GM21367 (cell line): ENCODE measurements at regions not wholly inside any gene's neighbourhood (a gene's known extent, or its start where the extent isn't known, plus 50 kb on each side); places are given as distances from the start of the nearest gene placed in this dataset.
"Not testable (repeated sequence)": the region's sequence is repeated elsewhere in the genome, so short reads cannot be mapped to it uniquely, and the experiment has no call there.

Source experiments
- ATAC-seq: cut with Tn5 transposase; IDR thresholded peaks from one replicate; pipeline ENCODE4 v1.9.1; 2021; ENCODE audit not compliant: unreplicated experiment

DNA sequence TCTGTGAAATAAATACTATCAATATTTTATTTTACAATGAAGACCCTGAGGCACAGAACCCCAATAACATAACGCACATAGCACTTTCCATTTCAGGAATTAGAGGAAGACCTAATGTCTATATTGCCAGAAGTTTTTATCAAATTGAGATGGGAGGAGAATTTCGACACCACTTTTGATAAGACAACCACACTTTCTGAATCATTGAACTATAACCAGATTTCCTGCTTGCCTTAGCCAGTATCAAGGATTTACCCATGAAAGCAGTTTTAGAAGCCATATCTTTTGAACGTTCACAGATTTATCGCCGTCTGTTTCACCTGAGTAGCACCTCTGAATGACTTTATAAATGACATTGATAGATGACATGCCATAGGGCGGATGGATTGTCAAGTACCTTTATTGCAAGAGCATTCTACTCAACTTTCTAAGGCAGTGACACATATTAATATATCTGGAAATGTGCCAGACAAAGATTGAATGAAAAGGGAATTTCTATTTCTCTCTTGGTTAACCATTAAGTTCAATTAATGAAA is 768.4 kb downstream of the LTN1 start:
- no peak for ATAC-seq

DNA sequence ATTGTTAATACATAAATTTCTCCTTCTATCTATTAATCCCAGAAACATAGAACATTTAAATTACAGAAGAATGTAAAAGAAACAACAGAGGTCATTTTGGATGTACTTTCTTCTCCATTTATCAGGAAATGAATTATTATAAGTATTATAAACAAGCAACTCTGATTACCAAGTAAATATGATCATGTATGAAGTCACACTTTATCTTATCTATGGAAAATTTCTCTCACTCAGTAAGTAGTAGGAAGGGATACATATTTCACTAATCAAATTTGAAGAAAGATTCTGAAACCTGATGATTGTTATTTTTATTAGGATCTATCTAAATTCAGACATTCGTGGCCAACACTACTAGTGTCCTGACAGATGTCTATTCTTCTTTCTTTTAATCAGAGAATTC is 770.7 kb downstream of the LTN1 start:
- no peak for ATAC-seq

DNA sequence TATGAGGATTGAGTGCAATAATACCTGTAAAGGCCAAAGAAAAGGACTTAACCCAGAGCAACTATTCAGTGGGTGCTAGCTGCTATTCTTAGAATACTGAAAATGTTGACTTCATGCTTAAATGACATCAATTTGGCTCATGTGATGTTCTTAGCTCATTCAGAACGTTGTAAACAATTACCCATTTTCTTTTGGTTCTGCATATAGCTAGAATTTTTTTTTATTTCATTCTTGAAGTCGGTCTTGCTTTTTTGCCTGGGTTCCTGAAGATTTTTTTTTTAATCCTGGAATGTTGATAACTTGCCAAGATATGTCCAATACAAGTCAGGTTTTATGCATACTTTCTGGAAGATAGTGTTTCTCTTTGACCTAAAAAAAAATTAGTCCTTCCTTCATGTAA is 772.0 kb downstream of the LTN1 start:
- no peak for ATAC-seq

DNA sequence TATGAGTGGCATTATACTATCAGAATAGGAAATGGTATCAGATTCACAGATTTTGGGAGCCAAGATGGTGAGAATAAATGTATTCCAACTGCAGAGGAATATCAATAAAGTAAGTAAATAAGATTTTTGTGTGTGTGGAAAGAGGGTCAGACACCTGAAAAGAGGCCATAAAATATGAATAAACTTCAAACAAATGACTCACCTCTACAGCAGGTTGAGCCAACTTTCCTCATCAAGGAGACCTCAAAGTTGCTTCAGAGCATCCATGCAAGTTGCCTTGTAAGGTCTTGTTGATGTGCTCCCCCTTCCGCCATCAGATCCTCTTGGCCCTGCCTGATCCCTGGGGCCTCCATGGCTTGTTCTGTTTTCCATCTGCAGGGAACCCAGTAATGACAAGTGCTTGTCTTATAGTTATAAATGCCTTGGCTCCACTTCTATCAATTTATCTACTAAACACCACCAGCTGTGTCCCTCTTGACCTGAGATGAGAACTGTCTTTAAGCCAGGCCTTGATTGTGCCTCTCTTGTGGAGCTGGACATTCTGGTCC is 775.6 kb downstream of the LTN1 start:
- no peak for ATAC-seq

DNA sequence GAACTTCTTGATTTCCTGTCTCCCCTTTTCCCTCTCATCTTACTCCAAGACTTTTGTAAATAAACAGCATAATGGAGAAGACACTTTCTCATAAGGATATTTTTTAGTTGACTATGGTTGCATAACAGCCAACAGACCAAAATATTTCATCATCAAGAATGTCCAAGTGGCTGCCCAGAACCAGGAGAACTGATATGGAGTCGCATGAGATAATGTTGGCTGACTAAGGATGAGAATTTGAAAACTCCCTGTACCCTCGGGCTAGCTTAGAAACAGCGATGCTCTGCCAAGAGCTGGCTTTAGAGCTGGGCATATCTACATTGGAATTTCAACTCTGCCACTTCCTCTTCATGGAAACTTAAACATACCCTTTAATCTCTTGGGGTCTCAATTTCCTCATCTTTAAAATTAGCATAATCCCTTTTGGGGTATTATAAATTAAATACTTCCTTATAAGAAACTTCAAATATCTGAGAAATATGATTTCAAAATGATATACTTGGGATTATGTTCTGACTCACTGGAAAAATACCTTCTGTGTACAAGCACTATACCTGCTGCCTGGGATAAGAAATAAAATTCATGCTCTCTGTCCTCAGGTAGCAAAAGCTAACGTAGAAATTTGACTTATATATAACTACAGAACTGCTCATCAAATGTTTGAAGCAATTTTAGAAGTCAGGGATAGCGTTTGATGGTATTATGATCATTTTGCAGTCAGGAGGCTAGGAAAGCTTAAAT is 777.3 kb downstream of the LTN1 start:
- ATAC-seq: no peak

DNA sequence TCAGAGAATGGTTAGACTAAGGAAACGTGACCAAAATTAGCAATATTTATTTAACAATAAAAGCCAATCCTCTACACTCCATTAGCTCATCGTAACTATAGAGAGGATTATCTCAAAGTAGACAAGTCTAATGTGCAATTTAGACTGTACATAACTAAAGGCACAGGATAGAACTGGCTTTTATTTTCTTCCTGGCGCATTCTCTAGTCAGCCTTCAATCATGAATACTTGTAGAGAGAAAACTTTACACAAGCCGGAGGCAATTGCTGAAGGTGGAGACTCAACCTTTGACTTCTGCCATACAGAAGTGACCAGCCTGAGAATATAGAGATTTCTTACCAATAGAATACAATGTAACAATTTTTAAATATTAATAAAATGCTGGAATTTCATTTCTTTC is 777.9 kb downstream of the LTN1 start:
- ATAC-seq: no peak

DNA sequence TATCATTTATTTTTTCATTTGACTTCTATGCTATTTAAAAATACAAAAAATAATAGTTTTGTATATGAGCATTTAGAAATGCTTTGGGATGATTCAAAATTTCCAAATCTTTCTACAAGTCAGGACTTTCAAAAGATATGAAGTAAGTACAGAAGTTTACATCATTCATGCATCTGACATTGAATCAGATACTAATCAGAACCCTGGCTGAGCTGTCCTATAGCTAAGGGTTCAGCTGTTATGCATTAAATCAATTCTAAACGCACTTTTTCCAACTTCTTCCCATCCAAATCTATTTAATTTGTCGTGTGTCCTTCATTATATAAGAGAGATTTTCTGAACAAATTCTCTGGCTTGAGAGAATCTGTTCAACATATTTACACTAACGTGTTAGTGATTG is 779.4 kb downstream of the LTN1 start:
- no peak for ATAC-seq

DNA sequence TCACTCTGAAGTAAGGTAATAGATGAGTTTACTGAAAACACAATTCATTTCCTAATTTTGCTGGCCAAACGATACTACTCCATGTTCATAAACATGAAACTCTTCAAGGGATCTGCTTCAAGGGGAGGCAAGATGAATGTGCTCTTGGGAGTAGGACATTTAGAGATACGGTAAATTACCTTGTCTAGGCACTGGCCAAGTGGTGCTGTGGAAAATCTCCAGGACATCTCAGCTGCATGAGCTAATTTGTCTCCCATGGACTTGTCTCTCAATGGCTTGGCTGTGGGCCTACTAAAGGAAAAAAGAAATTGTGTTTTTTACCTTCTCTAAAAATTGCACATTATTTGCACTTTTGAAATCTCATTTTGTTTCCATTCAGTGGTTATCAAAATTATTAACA is 780.6 kb downstream of the LTN1 start:
- no peak for ATAC-seq

DNA sequence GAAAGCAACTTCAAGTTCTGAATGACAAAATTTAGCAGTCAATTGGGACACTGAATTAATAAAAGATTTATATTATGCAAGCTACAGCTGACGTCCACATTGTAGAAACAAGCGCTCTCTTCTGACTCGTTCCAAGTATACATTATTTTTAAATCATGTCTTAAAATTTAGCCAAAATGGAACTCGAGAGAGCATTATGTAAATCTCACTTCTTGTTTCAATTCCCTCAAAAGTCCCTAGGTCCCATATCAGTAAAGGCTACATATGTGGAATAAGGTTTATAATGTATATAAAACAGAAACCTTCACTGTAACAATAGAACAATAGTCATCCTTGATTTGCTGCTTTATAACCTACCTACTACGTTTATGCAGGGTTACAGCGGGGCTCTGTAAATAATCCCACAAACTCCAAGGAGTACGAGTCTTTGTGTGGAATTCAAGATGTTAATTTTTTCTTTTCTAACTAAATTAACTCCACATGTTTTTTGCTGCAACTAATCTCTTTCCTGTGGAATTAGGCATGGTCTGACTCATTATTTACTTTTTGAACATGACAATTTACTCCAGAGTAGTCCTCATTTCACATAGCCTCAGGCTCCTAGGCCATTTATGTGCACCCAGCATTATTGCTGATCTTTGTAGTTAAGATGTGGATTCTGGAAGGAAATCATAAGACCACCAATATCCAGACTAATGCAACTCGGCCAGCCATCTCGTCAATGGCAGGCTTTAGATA is 785.1 kb downstream of the LTN1 start:
- ATAC-seq: no peak

DNA sequence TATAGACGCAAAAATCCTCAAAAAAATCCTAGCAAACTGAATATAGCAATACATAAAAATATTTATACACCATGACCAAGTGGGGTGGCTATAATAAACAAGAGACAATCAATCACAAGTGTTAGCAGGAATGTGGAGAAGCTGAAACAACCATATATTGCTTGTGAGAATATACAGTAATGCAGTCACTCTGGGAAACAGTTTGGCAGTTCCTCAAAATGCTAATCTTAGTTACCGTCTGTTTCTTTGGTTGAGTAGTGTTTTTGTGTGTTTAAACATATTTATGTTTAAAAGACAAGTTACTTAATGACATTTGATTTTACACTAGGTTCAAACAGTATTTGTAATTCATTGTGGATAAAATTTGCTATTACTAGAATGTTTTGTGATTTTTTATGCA is 792.0 kb downstream of the LTN1 start:
- no peak for ATAC-seq

DNA sequence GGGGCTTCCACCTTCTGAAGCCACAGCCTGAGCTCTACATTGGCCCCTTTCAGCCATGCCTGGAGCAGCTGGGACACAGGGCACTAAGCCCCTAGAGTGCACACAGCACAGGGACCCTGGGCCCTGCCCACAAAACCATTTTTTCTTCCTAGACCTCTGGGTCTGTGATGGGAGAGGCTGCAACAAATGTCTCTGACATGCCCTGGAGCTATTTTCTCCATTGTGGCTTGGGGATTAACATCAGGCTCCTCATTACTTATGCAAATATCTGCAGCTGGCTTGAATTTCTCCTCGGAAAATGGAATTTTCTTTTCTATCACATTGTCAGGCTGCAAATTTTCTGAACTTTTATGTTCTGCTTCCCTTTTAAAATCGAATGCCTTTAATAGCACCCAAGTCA is 795.7 kb downstream of the LTN1 start:
- ATAC-seq: no peak

DNA sequence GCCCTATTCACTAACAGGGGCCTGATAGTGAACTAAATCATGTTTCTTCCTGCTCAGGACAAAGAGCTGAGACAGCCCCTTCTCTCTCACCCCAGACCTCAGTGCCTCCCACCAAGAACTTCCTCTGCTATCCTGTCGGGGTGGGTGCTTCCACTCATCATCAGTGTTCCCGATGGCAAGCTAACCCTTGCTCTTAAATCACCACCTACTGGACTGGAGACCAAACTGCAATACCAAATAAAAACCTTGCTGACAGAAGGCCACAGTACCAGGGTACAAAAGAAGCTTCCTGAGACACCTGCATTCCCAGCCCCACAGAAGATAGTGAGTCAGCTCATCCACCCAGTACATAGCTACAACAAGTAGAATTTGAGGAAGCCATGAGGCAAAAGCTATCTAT is 799.5 kb downstream of the LTN1 start:
- no peak for ATAC-seq

DNA sequence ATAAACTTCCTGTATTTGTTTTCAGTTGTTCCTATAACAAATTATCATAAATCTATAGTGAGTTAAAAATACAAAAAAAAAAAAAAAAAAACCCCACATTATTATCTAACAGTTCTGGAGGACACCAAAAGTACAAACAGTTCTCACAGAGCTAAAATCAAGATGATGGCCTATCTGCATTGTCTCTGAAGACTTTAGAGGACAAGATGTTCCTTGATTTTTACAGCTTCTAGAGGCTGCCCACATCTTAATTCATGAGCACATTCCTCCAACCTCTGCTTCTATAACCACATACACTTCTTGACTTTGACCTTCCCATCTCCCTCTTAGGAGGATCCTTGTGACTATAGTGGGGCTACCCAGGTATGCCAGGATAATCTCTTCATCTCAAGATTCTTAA is 806.1 kb downstream of the LTN1 start:
- ATAC-seq: no peak

DNA sequence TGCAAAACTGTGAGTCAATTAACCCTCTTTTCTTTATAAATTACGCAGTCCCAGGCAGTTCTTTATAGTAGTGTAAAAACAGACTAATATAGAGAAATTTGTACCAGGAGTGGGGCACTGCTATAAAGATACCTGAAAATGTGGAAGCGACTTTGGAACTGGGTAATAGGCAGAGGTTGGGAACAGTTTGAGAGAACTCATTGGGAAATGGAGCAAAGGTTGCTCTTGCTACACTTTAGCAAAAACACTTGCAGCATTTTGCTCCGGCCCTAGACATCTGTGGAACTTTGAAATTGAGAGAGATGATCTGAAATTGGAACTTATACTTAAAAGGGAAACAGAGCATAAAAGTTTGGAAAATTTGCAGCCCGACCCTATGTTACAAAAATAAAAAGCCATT is 810.9 kb downstream of the LTN1 start:
- ATAC-seq: no peak

DNA sequence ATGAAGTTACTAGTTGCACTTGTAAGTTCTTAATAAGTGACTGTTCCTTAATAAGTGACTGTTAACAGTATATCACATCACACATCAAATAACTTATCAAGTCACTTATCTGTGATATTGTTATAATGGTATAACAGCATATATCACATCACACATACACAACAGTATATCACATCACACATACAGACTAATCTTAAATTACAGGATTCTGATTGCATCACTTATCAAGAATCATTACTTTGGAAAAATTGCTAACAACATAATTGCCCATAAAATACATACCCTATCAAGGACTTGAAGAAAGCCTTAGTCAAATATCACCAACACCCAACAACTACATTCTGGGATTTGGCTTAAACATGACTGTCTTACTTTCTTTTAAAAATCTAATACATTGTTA is 813.5 kb downstream of the LTN1 start:
- no peak for ATAC-seq

DNA sequence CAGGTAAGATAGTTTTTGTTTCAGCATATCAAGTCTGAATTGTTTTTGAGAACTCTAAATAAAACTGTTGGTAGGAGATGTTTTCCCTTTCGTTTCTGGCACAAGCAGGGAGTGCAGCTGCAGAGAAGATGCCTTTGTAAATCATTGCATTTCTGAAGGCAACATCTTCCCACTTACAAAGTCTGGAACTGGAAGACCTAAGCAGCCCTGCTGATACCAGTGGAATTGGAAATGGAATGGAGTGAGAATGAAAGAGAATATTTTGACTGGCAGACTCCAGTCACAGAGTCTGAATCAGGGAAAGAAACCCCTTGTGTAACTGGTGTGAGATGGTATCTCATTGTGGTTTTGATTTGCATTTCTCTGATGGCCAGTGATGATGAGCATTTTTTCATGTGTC is 815.6 kb downstream of the LTN1 start:
- no peak for ATAC-seq

DNA sequence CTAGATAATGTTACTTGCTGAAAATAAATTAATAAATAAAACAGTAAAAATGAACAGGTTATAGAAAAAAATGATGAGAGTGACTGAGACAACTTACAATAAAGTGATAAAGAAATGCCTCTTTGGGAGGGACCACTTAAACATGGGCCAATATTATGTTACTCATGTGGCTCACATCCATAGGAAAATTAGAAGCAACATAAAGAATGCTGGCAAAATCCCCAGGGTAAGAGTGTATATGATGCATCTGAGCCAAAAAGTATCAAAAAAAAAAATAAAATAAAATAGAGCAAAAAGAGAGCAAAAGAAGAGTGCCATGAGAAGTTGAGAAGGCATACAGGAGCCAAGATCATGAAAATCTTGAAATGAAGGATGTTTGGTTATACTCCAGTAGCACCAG is 818.0 kb downstream of the LTN1 start:
- ATAC-seq: no peak

DNA sequence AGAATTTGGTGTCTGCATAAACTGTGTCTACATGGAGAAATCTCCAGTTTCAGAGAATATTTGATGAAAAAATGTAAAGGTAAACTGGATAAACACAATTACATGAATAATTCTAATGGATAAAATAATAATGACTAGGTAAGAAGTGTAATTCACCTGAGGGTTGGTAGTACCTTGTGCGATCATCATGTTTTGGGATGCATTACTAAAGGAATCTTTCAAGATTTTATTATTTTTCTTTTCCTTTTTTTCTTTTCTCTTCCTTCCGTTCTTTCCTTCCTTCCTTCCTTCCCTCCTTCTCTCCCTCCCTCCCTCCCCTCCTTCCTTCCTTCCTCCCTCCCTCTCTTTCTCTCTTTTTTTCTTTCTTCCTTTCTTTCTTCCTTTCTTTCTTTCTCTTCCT is 818.7 kb downstream of the LTN1 start:
- no peak for ATAC-seq

DNA sequence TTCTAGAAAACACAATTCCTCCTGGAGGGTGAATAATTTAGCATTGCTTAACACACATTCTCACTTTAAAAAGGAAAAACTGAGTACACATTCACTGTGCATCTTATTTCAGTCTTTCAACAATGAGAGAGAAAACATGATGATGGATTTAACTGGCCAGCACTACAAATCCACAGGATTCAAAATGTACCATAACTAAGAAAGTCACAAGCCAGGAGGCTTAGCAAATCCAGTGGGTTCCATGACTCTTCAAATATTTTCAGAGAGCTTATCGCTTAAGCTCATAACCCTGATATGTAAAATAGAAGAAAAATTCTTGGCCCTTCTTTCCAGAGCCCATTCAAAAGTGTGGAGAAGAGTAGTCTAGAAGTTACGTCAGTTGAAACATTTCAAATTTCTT is 820.3 kb downstream of the LTN1 start:
- ATAC-seq: no peak

DNA sequence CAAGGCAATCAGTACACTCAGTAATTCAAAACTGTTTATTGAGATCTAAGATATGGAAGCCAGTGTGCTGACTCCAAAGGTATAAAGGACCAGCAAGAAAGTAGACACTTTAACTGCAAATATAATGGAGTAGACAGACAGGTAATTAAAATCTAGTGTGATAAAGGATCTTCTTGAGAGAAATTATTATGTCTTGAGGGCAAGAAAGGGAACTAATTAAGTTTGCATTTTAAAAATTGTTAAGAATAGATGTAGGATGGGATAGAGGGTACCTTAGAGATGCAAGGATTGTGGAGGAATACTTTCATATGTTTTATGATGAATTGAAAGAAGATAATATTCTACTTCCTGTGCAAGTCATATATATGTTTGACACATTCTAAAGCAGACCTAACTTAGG is 825.3 kb downstream of the LTN1 start:
- ATAC-seq: no peak

DNA sequence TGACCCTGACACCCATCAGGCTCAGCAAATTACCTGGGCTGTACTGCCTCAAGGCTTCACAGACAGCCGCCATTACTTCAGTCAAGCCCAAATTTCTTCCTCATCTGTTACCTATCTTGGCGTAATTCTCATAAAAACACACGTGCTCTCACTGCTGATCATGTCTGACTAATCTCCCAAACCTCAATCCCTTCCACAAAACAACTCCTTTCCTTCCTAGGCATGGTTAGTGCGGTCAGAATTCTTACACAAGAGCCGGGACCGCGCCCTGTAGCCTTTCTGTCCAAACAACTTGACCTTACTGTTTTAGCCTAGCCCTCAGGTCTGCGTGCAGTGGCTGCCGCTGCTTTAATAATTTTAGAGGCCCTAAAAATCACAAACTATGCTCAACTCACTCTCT is 828.2 kb downstream of the LTN1 start:
- ATAC-seq: not testable (repeated sequence)

DNA sequence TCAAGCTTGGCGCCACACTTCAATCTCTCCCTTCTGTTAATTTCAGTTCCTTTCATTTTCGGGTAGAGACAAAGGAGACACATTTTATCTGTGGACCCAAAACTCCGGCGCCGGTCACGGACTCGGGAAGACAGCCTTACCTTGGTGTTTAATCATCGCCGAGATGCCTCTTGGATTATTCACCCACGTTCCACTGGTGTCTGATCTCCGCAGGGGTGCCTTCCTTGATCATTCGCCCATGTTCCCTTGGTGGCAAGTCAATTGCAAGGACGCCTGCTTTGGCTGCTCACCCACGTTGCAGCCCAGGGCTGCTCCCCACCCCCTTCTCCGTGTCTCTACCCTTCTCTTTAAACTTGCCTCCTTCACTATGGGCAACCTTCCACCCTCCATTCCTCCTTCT is 830.6 kb downstream of the LTN1 start:
- not testable (repeated sequence) for ATAC-seq
